SK-N-SH (cell line): ENCODE measurements at regions not wholly inside any gene's neighbourhood (a gene's known extent, or its start where the extent isn't known, plus 50 kb on each side); places are given as distances from the start of the nearest gene placed in this dataset.

Experiments
- CTCF ChIA-PET: fragments of 300-600, 350-600 bp; formaldehyde crosslinking; extraction: SDS; loops from one replicate; lab custom pipeline; 2021; lab: Yijun Ruan, JAX
- POLR2A ChIA-PET: fragments of 350-600 bp; sonication (Branson Sonifier 250); formaldehyde crosslinking; extraction: SDS; loops from one replicate; lab custom pipeline; 2020; ENCODE audit warnings: antibody characterized with exemption, inconsistent platforms; lab: Yijun Ruan, JAX
- DNase-seq: peaks from one replicate; pipeline ENCODE4 v3.0.0; 2012
- H2AFZ ChIP-seq: fragments of 200-600 bp; sonication (generic); 2 replicates; pipeline ENCODE4 v1.8.1; 2016; ENCODE audit warnings: antibody characterized with exemption, mild to moderate bottlenecking, low read depth
- H3F3A ChIP-seq: fragments of 200-600 bp; sonication (generic); replicated peaks from 2 replicates; pipeline ENCODE3; 2016; ENCODE audit warnings: antibody characterized with exemption, mild to moderate bottlenecking; ENCODE audit not compliant: insufficient read depth
- H3K27ac ChIP-seq, 2 experiments: fragments of 200-500 bp in 1 of 2; fragments of 200-600 bp in 1 of 2; sonication (Bioruptor generic) in 1 of 2; sonication (generic), shearing (Covaris generic) in 1 of 2; 2 replicates each; pipeline versions ENCODE4 v1.5.1 to v1.6.1; 2014 to 2016; ENCODE audit warnings: low read depth in 2 of 2, inconsistent platforms in 1 of 2, low read length in 1 of 2, mild to moderate bottlenecking in 1 of 2, mixed read lengths in 1 of 2
- H3K27me3 ChIP-seq: fragments of 200-600 bp; sonication (generic), shearing (Covaris generic); 2 replicates; pipeline ENCODE4 v1.6.1; 2016; ENCODE audit warnings: mixed run types; ENCODE audit not compliant: insufficient read depth
- H3K36me3 ChIP-seq, 2 experiments: fragments of 200-500 bp in 1 of 2; fragments of 200-600 bp in 1 of 2; sonication (Bioruptor generic) in 1 of 2; sonication (generic) in 1 of 2; replicated peaks in 1 of 2; 2 replicates each; pipeline versions ENCODE3 to v1.5.1; 2014 to 2016; ENCODE audit warnings: low read length in 1 of 2, mild to moderate bottlenecking in 1 of 2; ENCODE audit not compliant: insufficient read depth in 2 of 2, control insufficient read depth in 1 of 2
- H3K4me1 ChIP-seq, 2 experiments: fragments of 200-500 bp in 1 of 2; fragments of 200-600 bp in 1 of 2; sonication (Bioruptor generic) in 1 of 2; sonication (generic), shearing (Covaris generic) in 1 of 2; 2 replicates each; pipeline versions ENCODE4 v1.5.1 to v1.6.1; 2014 to 2016; ENCODE audit warnings: low read depth in 1 of 2, low read length in 1 of 2, mixed run types in 1 of 2; ENCODE audit not compliant: insufficient read depth in 2 of 2, control insufficient read depth in 1 of 2
- H3K4me2 ChIP-seq: fragments of 200-600 bp; sonication (generic), shearing (Covaris generic); 2 replicates; pipeline ENCODE4 v1.6.1; 2017; ENCODE audit warnings: mixed run types
- H3K4me3 ChIP-seq, 2 experiments: fragments of 200-500 bp in 1 of 2; fragments of 200-600 bp in 1 of 2; sonication (Bioruptor generic) in 1 of 2; sonication (generic), shearing (Covaris generic) in 1 of 2; 2 replicates each; pipeline versions ENCODE4 v1.5.1 to v1.8.1; 2014 to 2016; ENCODE audit warnings: low read depth in 2 of 2, inconsistent platforms in 1 of 2, low read length in 1 of 2, mild to moderate bottlenecking in 1 of 2, mixed read lengths in 1 of 2, moderate library complexity in 1 of 2
- H3K79me2 ChIP-seq: fragments of 200-600 bp; sonication (generic); 2 replicates; pipeline ENCODE4 v1.8.1; 2017; ENCODE audit warnings: mild to moderate bottlenecking; ENCODE audit not compliant: insufficient read depth
- H3K9ac ChIP-seq: fragments of 200-600 bp; sonication (generic); 2 replicates; pipeline ENCODE4 v1.6.1; 2017; ENCODE audit warnings: mixed run types
- H3K9me2 ChIP-seq: fragments of 200-600 bp; sonication (generic); 2 replicates; pipeline ENCODE4 v1.6.1; 2017; ENCODE audit warnings: mixed run types
- H3K9me3 ChIP-seq: fragments of 200-600 bp; sonication (generic); 2 replicates; pipeline ENCODE4 v1.6.1; 2017; ENCODE audit warnings: mixed run types, mild to moderate bottlenecking, moderate library complexity
- H4K20me1 ChIP-seq: fragments of 200-600 bp; sonication (generic); 2 replicates; pipeline ENCODE4 v1.6.1; 2017; ENCODE audit warnings: mild to moderate bottlenecking, mixed run types; ENCODE audit not compliant: insufficient read depth
- CHD2 ChIP-seq: fragments of 150-350 bp; IDR thresholded peaks from 2 replicates; pipeline ENCODE4 v1.6.1; 2018; ENCODE audit warnings: low read length; ENCODE audit not compliant: partially characterized antibody
- CTCF ChIP-seq: fragments of 200-600 bp; sonication (generic); IDR thresholded peaks from 2 replicates; pipeline ENCODE4 v1.6.1; 2017; ENCODE audit warnings: antibody characterized with exemption, mild to moderate bottlenecking, moderate library complexity
- ELF1 ChIP-seq: IDR thresholded peaks from 2 replicates; pipeline ENCODE4 v1.4.0; 2012
- EP300 ChIP-seq, 2 experiments: IDR thresholded peaks; 2 replicates each; pipeline versions ENCODE4 v1.4.0 to v1.6.1; 2012; ENCODE audit warnings: borderline replicate concordance in 1 of 2, low read depth in 1 of 2, low read length in 1 of 2
- EZH2phosphoT487 ChIP-seq: fragments of 200-600 bp; sonication (generic); IDR thresholded peaks from 2 replicates; pipeline ENCODE4 v1.6.1; 2017; ENCODE audit warnings: low read depth, mixed run types, mild to moderate bottlenecking, antibody characterized with exemption, moderate library complexity, borderline replicate concordance
- FOSL2 ChIP-seq: IDR thresholded peaks from 2 replicates; pipeline ENCODE4 v1.4.0; 2012; ENCODE audit warnings: low read depth, mild to moderate bottlenecking, moderate library complexity, borderline replicate concordance
- FOXJ3 ChIP-seq: sonication (generic); formaldehyde crosslinking; IDR thresholded peaks from 2 replicates; pipeline ENCODE4 v1.5.1; 2020; ENCODE audit warnings: mild to moderate bottlenecking, missing genetic modification reagents
- GATA2 ChIP-seq: sonication (generic); formaldehyde crosslinking; IDR thresholded peaks from 2 replicates; pipeline ENCODE4 v1.5.0; 2020; ENCODE audit warnings: mild to moderate bottlenecking, missing genetic modification reagents
- MEF2A ChIP-seq: IDR thresholded peaks from 2 replicates; pipeline ENCODE4 v1.4.0; 2012; ENCODE audit warnings: low read depth, borderline replicate concordance
- MXI1 ChIP-seq: IDR thresholded peaks from 2 replicates; pipeline ENCODE4 v1.6.1; 2012; ENCODE audit warnings: mild to moderate bottlenecking, low read depth, low read length, improper control_type of control experiment
- RCOR1 ChIP-seq: fragments of 150-350 bp; IDR thresholded peaks from 2 replicates; pipeline ENCODE4 v1.6.1; 2017; ENCODE audit warnings: antibody characterized with exemption, low read length
- SIN3A ChIP-seq: IDR thresholded peaks from 2 replicates; pipeline ENCODE4 v1.6.1; 2012; ENCODE audit warnings: low read depth, mild to moderate bottlenecking, low read length, moderate library complexity, borderline replicate concordance
- SMC3 ChIP-seq: IDR thresholded peaks from 2 replicates; pipeline ENCODE4 v1.6.1; 2012; ENCODE audit warnings: low read depth, low read length, improper control_type of control experiment
- TEAD4 ChIP-seq: IDR thresholded peaks from 2 replicates; pipeline ENCODE4 v1.4.0; 2012; ENCODE audit warnings: mild to moderate bottlenecking, borderline replicate concordance; ENCODE audit not compliant: insufficient read depth
- WGBS: methylation state at CpG from one replicate; pipeline ENCODE4 v1.1.6; 2017; ENCODE audit warnings: low lambda C conversion rate; 5-methylcytosine and 5-hydroxymethylcytosine counted together
- TF ChIP-seq, protein P1 (sequence below): IDR thresholded peaks from 2 replicates; pipeline ENCODE4 v1.4.0; 2012; ENCODE audit warnings: low read depth, borderline replicate concordance

- no peak for DNase-seq
- no peak for TF ChIP-seq ELF1
- TF ChIP-seq SIN3A = no peak
- TF ChIP-seq FOXJ3 (CRISPR knock-in tag) = no peak
- no peak for TF ChIP-seq CHD2
- no peak for TF ChIP-seq RCOR1
- TF ChIP-seq, all 33 proteins: peak for 0
- H3K9me3 ChIP-seq = no peaks in the 10 kb centered on the region
- H3K9me2 ChIP-seq = no peaks in the 10 kb centered on the region
- H3K79me2 ChIP-seq = no peaks in the 10 kb centered on the region
- H4K20me1 ChIP-seq = no peaks in the 10 kb centered on the region
- H3K9ac ChIP-seq = no peak overlapping the region
- H3K4me3 ChIP-seq = no peak overlapping the region
- ChIA-PET POLR2A (no interaction called here), CTCF (no interaction called here)
- WGBS = 6% methylated on average over 1 of the region's 1 CpG
- H3K36me3 ChIP-seq = no peaks in the 10 kb centered on the region
- H3K4me1 ChIP-seq = no peaks in the 10 kb centered on the region; a peak in 1 of 4 replicates
- H3K27me3 ChIP-seq = no peaks in the 10 kb centered on the region; the same call in 1 of the 2 replicates
- H3K4me2 ChIP-seq = no peak overlapping the region
- H3K27ac ChIP-seq = no peak overlapping the region
- H2AFZ ChIP-seq = no peak overlapping the region
- no peaks in the 10 kb centered on the region for H3F3A ChIP-seq
Measured at GRCh38 chr20:20782755-20783154, 70.3 kb upstream of the RALGAPA2 start.

DNA sequence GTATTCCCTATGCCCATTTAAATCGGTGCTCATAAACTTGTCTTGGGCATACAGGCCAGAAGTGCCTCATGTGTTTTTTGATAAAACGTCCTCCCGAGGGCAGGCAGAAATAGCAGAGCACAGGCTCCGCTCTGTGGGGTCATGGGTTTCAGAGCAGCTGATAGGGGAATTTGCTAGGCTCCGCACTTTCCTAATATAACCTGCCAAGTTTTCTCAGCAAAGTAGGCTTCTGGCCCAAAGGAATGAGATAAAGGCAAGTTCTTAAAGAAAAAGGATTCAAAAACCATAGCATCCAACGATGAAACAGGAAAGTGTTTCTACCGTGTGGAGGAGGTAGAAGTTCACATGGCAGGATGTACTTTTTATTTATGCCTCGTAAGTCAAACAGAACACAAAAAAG is 69.8 kb upstream of the RALGAPA2 start:
- no peak overlapping the region for H3K4me3 ChIP-seq
- no peaks in the 10 kb centered on the region for H3K9me2 ChIP-seq
- no peaks in the 10 kb centered on the region for H4K20me1 ChIP-seq
- H2AFZ ChIP-seq = no peak overlapping the region
- DNase-seq = no peak
- H3K36me3 ChIP-seq = no peaks in the 10 kb centered on the region
- H3K27me3 ChIP-seq = no peaks in the 10 kb centered on the region; the same call in 1 of the 2 replicates
- H3K4me1 ChIP-seq = no peaks in the 10 kb centered on the region; a peak in 1 of 4 replicates
- POLR2A ChIA-PET = no interaction called here
- H3K4me2 ChIP-seq = no peak overlapping the region
- no peaks in the 10 kb centered on the region for H3K9me3 ChIP-seq
- WGBS = 24% methylated on average over 8 of the region's 8 CpGs
- H3K79me2 ChIP-seq = no peaks in the 10 kb centered on the region
- no peak overlapping the region for H3K9ac ChIP-seq
- H3K27ac ChIP-seq = no peak overlapping the region
- TF ChIP-seq CTCF (no peak), MXI1 (no peak), SMC3 (no peak), FOSL2 (no peak), MEF2A (no peak), EP300 (IDR thresholded peaks at IDR 0.05; ENCODE audit: borderline replicate concordance in 1 of 2, low read depth in 1 of 2, low read length in 1 of 2) (no peak), EZH2phosphoT487 (no peak), GATA2 (CRISPR knock-in tag) (no peak), CHD2 (no peak), ELF1 (no peak), TEAD4 (no peak)
- TF ChIP-seq, protein P1, sequence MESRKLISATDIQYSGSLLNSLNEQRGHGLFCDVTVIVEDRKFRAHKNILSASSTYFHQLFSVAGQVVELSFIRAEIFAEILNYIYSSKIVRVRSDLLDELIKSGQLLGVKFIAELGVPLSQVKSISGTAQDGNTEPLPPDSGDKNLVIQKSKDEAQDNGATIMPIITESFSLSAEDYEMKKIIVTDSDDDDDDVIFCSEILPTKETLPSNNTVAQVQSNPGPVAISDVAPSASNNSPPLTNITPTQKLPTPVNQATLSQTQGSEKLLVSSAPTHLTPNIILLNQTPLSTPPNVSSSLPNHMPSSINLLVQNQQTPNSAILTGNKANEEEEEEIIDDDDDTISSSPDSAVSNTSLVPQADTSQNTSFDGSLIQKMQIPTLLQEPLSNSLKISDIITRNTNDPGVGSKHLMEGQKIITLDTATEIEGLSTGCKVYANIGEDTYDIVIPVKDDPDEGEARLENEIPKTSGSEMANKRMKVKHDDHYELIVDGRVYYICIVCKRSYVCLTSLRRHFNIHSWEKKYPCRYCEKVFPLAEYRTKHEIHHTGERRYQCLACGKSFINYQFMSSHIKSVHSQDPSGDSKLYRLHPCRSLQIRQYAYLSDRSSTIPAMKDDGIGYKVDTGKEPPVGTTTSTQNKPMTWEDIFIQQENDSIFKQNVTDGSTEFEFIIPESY = no peak
- CTCF ChIA-PET = no interaction called here
- H3F3A ChIP-seq = no peaks in the 10 kb centered on the region
